ENCODE measurements at regions not wholly inside any gene's neighbourhood (a gene's known extent, or its start where the extent isn't known, plus 50 kb on each side); places are given as distances from the start of the nearest gene placed in this dataset.

DNA sequence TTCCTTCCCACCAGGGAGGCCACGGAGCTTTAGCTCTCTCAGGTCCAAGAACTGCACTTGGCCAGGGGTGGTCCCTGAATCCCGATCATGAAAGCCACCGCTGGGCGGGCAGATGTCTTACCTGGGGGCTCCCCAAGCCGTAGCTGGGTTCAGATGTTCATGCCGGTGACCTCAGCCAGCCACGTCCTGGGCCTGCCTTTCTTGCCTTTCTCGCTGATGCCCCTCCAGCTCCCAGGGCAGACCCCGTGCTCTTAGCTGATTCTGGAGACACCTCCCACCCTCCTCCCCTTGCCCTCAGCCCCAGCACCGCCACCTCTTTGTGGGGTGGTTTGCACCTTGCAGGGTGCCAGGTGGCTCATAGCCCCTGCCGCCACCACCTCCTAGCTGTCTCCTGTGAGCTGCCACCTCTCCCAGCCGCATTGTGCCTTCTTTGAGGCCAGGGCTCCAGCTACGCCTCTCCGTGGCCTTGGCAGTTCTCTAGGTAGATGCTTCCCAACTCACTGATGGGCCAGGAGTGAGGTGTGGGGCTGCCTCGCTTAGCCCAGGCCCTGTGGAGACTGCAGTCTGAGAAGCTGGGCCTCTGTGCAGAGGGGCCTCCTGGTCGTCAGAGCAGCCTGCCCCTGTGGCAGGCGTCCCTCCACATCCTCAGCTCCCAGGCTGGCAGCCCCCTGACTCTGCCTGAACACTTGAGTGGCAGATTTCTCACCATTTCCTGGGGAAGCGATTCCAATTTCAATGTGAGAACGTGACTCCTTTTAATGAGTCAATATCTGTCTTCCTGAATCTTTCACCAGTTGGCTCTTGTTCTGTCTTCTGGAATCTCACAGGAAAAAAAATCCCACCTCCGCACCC lies 97.6 kb upstream of the B3GAT1 start:
- TF ChIP-seq, protein P1, sequence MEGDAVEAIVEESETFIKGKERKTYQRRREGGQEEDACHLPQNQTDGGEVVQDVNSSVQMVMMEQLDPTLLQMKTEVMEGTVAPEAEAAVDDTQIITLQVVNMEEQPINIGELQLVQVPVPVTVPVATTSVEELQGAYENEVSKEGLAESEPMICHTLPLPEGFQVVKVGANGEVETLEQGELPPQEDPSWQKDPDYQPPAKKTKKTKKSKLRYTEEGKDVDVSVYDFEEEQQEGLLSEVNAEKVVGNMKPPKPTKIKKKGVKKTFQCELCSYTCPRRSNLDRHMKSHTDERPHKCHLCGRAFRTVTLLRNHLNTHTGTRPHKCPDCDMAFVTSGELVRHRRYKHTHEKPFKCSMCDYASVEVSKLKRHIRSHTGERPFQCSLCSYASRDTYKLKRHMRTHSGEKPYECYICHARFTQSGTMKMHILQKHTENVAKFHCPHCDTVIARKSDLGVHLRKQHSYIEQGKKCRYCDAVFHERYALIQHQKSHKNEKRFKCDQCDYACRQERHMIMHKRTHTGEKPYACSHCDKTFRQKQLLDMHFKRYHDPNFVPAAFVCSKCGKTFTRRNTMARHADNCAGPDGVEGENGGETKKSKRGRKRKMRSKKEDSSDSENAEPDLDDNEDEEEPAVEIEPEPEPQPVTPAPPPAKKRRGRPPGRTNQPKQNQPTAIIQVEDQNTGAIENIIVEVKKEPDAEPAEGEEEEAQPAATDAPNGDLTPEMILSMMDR (IDR thresholded peaks at IDR 0.05) = no peak
- no peak for TF ChIP-seq EP300 (IDR thresholded peaks at IDR 0.05)

Measured in esophagus muscularis mucosa (tissue), 3 donors.